ENCODE measurements at regions not wholly inside any gene's neighbourhood (a gene's known extent, or its start where the extent isn't known, plus 50 kb on each side); places are given as distances from the start of the nearest gene placed in this dataset.

- peaks cover 0 to 7% (median 2%) of the 10 kb centered on the region in 3 donors for H3K27me3 ChIP-seq (ENCODE audit: insufficient read depth in 3 of 3, low read length in 2 of 3)
- no peak overlapping the region for H3K27ac ChIP-seq
- DNase-seq (no peak), ATAC-seq (no peak)
- H3K36me3 ChIP-seq (ENCODE audit: insufficient read depth in 1 of 2, low read depth in 1 of 2), result no peaks in the 10 kb centered on the region
- intact Hi-C loops (cut with DNase I), result no loop called here
- no peak for TF ChIP-seq CTCF (IDR thresholded peaks at IDR 0.05)
- no peaks in the 10 kb centered on the region for H3K9me3 ChIP-seq
- WGBS, 3 donors, result 38 to 54% (median 50%) methylated on average over 1 of the region's 1 CpG
- no peaks in the 10 kb centered on the region for H3K4me1 ChIP-seq
- no peak overlapping the region for H3K4me3 ChIP-seq
Measured at GRCh38 chr10:118491055-118491454, 104.4 kb downstream of the PRLHR start.

- H3K4me3 ChIP-seq, result no peak overlapping the region
- no peak for TF ChIP-seq CTCF (IDR thresholded peaks at IDR 0.05)
- intact Hi-C loops (cut with DNase I), result no loop called here
- no peak for DNase-seq
- no peaks in the 10 kb centered on the region for H3K4me1 ChIP-seq
- peaks cover 0 to 5% (median 0%) of the 10 kb centered on the region in 3 donors for H3K27me3 ChIP-seq (ENCODE audit: insufficient read depth in 3 of 3, low read length in 2 of 3)
- WGBS, 3 donors, result 70 to 78% (median 73%) methylated on average over 7 of the region's 7 CpGs
- no peaks in the 10 kb centered on the region for H3K36me3 ChIP-seq (ENCODE audit: insufficient read depth in 1 of 2, low read depth in 1 of 2)
- no peaks in the 10 kb centered on the region for H3K9me3 ChIP-seq
- ATAC-seq, result no peak
- no peak overlapping the region for H3K27ac ChIP-seq
Measured at GRCh38 chr10:118488710-118489497, 106.5 kb downstream of the PRLHR start.

- 91 to 97% (median 94%) methylated on average over 8 of the region's 8 CpGs for WGBS, 3 donors
- Histone ChIP-seq H3K36me3 (ENCODE audit: insufficient read depth in 1 of 2, low read depth in 1 of 2) (no peaks in the 10 kb centered on the region), H3K27ac (no peak overlapping the region), H3K4me1 (no peaks in the 10 kb centered on the region), H3K27me3 (ENCODE audit: insufficient read depth in 3 of 3, low read length in 2 of 3) (no peaks in the 10 kb centered on the region), H3K9me3 (no peaks in the 10 kb centered on the region), H3K4me3 (no peak overlapping the region)
- DNase-seq (no peak), ATAC-seq (no peak)
- intact Hi-C loops (cut with DNase I), result no loop called here
- no peak for TF ChIP-seq CTCF (IDR thresholded peaks at IDR 0.05)
Measured at GRCh38 chr10:118485641-118486040, 109.8 kb downstream of the PRLHR start.

GRCh38 chr10:118484152-118484871 lies 111.1 kb downstream of the PRLHR start:
- H3K9me3 ChIP-seq, result no peaks in the 10 kb centered on the region
- WGBS, 3 donors, result 84 to 87% (median 85%) methylated on average over 5 of the region's 5 CpGs
- no peak overlapping the region for H3K4me3 ChIP-seq
- TF ChIP-seq CTCF (IDR thresholded peaks at IDR 0.05), result no peak
- H3K4me1 ChIP-seq, result no peaks in the 10 kb centered on the region
- no peak overlapping the region for H3K27ac ChIP-seq
- DNase-seq (no peak), ATAC-seq (no peak)
- no peaks in the 10 kb centered on the region for H3K27me3 ChIP-seq (ENCODE audit: insufficient read depth in 3 of 3, low read length in 2 of 3)
- H3K36me3 ChIP-seq (ENCODE audit: insufficient read depth in 1 of 2, low read depth in 1 of 2), result no peaks in the 10 kb centered on the region
- intact Hi-C loops (cut with DNase I), result no loop called here

All from psoas muscle (tissue), 7 donors.